ENCODE measurements at regions not wholly inside any gene's neighbourhood (a gene's known extent, or its start where the extent isn't known, plus 50 kb on each side); places are given as distances from the start of the nearest gene placed in this dataset.

DNA sequence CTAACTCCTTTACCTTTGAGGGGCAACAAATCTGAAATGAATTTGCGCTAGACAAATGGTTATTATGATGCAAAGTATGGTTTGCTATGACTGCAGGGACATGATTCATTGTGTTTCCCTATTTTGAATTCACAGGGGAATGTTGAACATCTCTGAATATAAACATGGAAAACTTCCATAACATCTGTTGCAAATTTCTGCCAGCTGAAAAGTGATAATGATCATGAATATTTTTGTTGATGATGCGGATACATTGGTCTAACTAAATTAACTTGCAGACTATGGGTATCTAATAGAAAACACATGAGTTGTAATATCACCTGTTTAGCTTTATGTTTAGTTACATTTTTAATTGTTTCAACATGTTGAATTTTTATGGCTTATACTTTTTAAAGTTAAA lies 1325.5 kb downstream of the REEP3 start:
- TF ChIP-seq POLR2AphosphoS5 (IDR thresholded peaks at IDR 0.05) = no peak
- TF ChIP-seq, protein P1, sequence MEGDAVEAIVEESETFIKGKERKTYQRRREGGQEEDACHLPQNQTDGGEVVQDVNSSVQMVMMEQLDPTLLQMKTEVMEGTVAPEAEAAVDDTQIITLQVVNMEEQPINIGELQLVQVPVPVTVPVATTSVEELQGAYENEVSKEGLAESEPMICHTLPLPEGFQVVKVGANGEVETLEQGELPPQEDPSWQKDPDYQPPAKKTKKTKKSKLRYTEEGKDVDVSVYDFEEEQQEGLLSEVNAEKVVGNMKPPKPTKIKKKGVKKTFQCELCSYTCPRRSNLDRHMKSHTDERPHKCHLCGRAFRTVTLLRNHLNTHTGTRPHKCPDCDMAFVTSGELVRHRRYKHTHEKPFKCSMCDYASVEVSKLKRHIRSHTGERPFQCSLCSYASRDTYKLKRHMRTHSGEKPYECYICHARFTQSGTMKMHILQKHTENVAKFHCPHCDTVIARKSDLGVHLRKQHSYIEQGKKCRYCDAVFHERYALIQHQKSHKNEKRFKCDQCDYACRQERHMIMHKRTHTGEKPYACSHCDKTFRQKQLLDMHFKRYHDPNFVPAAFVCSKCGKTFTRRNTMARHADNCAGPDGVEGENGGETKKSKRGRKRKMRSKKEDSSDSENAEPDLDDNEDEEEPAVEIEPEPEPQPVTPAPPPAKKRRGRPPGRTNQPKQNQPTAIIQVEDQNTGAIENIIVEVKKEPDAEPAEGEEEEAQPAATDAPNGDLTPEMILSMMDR (IDR thresholded peaks at IDR 0.05) = no peak
- no peak for TF ChIP-seq POLR2A (IDR thresholded peaks at IDR 0.05)
